Suprapubic skin (tissue), 3 donors: ENCODE measurements at regions not wholly inside any gene's neighbourhood (a gene's known extent, or its start where the extent isn't known, plus 50 kb on each side); places are given as distances from the start of the nearest gene placed in this dataset.

Source experiments
- CTCF ChIP-seq, 2 donors: fragments of 200-600 bp in 1 of 2; fragments of 450-650 bp in 1 of 2; sonication (generic) in 1 of 2; IDR thresholded peaks; one replicate each; pipeline ENCODE4 v1.5.1; 2016 to 2019; ENCODE audit warnings: antibody characterized with exemption in 2 of 2, mild to moderate bottlenecking in 1 of 2, moderate library complexity in 1 of 2
- POLR2A ChIP-seq, 2 donors: fragments of 450-650 bp; IDR thresholded peaks; one replicate each; pipeline ENCODE4 v1.6.1; 2017; ENCODE audit warnings: antibody characterized with exemption in 2 of 2, mild to moderate bottlenecking in 2 of 2, moderate library complexity in 2 of 2

- no peak for TF ChIP-seq POLR2A (IDR thresholded peaks at IDR 0.05)
- TF ChIP-seq CTCF (IDR thresholded peaks at IDR 0.05): no peak
Observed at GRCh38 chr1:188218289-188218688, 1389.5 kb downstream of the PLA2G4A start.
